Inflammatory macrophage (primary cell): ENCODE measurements at regions not wholly inside any gene's neighbourhood (a gene's known extent, or its start where the extent isn't known, plus 50 kb on each side); places are given as distances from the start of the nearest gene placed in this dataset.
"Not testable (repeated sequence)": the region's sequence is repeated elsewhere in the genome, so short reads cannot be mapped to it uniquely, and the experiment has no call there.

Source experiments
- DNase-seq, 2 donors: peaks; one replicate each; pipeline ENCODE4 v3.0.0-alpha.2; 2020 to 2022

DNA sequence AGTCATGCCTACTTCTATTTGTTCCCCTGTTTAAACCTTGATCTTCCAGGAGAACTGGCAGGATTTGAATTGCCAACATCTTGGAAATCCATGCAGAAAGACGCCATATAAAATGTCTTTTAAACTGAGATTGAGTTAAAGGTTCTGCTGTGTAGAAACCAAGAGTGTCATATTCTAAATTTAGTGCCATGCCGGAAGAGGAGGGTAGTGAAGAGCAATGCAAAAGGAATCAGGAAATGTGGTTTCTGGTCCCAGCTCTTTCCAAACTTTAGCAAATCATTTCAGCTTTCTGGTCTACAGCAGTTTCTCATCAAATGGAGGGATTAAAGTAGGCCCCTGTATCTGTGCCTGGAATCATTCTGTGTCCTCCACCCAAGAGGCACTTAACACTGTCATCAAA lies 85.7 kb downstream of the BTG1 start:
- peak; percentile 64 to 70 for DNase-seq

DNA sequence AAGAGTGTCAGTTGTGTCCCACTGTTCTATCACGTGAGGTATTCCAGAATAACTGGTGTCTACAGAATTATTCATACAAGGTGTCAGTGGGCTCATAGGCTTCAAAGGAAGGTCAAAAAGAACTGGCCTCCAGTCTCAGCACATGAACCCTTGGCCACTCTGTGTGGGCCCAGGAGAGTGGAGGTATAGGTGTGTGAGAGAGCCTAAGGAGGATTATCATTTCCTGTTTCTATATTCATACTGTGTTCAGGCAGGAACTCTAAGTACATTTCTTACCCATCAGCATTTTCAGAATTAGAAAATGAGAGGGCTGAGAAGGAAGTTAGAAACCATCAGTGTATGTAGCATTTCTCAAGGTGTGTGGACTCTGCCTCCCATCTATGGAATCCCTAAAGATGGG lies 87.0 kb downstream of the BTG1 start:
- no peak for DNase-seq

DNA sequence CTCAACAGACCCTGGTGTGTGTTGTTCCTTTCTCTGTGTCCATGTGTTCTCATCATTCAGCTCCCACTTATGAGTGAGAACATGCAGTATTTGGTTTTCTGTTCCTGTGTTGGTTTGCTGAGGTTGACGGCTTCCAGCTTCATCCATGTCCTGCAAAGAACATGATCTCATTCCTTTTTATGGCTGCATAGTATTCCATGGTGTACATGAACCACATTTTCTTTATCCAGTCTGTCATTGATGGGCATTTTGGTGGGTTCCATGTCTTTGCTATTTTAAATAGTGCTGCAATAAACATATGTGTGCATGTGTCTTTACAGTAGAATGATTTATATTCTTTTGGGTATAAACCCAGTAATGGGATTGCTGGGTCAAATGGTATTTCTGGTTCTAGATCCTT lies 88.9 kb downstream of the BTG1 start:
- DNase-seq = not testable (repeated sequence)

DNA sequence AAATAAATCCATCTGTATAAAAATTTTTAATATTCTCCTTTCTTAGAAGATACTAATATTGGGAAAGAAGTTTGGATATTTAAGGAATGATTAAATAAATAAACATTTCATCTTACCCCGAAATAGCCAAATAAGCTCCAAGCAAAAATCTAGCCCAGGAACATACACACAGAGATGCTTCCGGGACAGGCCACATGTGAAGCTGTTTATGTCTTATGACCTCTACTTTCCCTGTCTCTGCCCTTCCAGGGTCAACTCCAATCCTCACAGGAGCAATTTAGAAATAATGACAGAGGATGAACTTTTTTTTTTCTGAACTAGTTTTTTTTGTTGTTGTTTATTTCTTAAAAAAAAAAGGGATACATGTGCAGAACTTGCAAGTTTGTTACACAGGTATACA lies 89.4 kb downstream of the BTG1 start:
- DNase-seq = no peak

DNA sequence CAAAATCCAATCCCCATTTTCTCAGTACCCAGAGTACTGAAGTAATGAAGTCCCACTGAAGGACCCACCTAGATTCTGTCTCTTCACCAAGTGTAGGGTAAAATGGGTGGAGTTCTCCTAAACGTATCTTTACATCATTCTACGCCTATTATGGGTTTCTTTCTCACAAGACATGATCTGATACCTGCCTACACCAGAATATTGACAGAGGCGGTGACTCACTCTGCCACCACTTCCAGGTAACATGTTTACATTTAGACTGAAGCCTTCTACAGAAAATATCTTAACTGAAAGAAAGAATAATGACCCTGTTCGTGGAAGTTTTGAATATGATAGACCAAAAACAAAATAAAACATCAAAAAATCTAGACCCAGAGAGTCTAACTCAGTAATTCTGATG lies 89.8 kb downstream of the BTG1 start:
- DNase-seq = no peak

DNA sequence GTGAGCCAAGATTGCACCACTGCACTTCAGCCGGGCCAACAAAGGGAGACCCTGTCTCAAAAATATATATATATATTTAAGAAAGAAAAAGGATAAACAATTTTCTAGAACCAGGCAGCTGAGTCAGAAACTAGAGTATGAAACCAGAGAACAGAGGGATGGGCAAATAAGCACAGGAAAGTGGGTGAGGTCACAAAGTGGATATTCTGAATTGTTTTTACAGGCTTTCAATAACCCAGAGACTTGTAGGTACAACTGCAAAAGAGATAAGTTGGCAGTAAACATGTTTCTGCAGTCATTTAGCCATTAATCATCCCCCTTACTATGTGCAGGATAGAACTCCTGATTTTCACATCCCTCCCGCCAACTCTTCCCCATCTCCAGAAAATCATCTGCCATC lies 94.2 kb downstream of the BTG1 start:
- DNase-seq = no peak

DNA sequence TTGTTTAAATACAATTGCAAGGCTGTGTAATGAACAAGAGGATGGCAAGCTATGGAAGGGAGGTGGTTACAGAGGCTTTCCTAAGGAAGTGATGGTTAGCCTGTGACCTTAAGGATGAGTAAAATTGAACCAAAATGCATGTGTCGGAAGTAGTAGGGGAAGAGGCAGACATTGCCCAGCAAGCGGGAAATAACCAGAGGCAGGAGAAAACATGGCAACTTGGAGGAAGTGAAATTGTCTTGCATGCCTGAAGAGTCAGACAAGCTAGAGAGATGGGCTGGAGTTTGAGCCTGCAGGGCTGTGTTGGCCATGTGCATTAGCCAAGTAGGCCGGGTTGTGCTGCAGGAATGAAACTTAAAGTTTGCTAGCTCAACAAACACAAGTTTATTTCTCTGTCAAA lies 96.2 kb downstream of the BTG1 start:
- peak; percentile 33 to 37 for DNase-seq

DNA sequence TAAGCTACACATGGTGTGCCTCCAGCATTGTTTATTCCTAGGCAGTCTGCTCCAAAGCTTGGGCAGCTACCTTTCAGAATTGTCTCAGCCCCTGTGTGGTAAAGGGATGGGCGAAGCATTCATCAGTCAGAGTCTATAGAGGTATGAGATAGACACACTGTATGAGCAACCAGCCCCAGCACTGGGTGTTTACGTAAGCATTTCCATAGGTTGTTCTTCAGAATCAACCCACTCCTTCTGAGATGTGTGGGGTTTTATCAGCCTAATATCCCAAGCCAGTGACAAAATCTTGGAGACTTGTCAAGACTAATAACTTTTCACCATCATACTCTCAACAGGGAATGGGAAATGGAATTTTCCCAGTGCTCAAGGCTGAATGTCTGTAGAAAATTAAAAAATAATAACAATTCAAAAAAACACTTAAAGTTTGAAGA lies 98.2 kb downstream of the BTG1 start:
- no peak for DNase-seq

DNA sequence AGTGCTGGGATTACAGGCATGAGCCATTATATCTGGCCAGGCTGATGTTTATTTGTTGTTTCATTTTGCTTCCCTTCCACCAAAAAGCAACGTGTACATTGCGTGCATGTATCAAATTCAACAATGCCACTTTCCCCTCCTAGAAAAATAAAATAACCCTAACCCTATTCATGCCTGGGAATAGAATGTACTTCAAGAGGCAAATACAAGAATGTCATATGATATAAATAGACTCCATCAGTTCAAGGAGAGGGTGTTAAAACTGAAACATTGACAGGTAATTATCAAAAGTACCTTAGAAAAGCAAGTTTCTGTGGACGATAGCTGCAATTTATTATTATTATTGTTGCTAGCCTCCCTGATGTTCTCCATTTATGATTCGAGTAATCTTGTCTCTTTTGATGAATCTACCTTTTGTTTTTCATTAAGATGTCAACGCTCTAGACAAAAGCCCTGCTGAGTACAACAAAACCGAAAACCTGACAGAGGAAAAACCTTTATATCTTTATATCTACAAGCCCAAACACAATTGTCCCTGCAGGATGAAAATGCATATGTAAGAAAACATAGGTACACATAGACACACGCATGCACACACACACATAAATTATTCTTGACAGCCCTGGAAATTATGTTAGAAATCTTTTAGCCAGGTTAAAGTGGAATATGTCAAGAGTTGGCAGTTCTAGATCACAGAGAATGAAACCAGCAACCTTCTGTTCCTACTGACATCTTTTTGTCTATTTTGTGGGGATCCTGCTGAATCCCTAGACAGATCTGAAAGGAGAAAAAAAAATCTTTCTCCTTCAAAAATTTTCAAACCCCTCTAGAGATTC lies 98.9 kb downstream of the BTG1 start:
- DNase-seq = no peak

DNA sequence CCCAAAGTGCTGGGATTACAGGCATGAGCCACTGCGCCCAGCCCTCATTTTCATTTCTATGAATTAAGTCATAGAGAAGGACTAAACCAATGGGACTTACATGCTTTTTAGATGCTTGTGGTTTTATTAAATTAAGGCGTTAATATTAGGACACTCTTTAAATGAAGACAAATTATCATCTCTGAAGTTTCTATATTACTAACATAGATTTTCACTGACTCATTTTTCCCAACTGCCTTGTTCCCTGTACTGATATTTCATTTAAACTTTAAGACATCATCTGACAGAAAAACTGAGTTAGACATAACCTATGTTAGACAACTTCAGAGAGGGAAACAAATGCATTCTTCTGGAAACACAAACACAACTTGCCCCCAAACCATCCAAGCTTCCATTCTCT lies 99.8 kb downstream of the BTG1 start:
- no peak for DNase-seq

DNA sequence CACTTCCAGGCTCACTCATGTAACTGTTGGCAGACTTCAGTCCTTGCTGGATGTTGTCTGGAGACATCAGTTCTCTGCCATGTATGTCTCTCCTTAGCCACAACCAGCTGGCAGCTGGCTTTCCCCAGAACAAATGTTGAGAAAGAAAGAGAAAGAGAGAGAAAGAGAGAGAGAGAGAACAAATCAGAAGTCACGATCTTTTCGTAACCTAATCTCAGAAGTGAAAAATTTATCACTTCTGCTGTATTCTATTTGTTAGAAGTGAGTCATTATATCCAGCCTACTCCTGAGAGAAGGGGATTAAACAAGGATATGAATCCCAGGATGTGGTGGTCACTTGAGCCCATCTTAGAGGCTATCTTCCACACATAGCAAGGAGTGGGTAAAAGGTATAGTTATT lies 101.2 kb downstream of the BTG1 start:
- DNase-seq = no peak

DNA sequence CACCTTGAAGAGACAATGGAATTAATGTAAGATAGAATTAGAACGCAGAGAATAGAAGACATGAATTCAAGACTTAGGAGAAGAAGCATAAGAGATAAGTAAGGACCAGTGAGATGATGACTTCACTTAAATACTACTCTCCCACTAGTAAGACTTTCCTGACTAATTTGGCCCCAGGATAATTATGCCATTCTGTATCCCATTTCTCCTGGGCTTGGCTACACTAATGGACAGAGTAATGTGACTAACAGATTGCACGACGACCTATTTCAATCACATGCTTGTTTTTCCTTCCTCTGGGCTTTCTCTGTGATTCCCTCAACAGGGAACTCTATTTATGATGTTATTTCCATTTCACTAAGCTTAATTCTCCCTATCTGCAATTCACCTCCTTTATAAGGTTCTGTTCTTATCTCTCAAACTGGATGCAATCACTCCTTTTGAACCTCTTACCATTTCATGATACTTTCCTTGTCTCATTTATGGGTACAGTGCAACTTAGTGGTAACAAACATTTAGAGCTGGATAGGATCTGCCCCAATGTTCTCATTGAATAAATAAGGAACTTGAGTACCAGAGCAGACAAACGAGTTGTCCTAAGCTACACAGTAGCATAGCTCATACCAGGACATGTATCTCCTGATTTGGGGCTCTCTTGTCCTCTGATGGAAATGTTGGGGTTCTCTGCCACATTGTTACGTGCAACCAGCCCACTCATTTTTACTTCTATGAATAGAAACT lies 102.7 kb downstream of the BTG1 start:
- no peak for DNase-seq

DNA sequence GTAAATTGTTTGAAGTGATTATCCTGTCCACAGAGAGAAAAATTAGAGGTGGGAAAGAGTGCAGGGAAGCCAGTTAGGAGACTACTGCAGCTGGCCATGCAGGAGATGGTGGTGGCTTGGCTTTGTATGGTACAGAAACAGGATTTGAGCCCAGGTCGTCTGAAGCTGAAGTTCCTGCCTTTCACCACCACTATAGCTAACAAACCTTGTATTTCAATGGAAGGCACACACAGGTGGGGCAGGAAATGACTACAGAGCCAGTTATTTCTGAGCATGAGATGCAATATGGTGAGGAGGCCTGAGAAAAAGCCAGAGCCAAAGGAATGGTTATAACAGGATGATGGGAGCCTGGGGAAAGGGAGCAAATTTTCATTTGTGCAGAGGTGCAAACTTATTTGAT lies 103.9 kb downstream of the BTG1 start:
- no peak for DNase-seq

DNA sequence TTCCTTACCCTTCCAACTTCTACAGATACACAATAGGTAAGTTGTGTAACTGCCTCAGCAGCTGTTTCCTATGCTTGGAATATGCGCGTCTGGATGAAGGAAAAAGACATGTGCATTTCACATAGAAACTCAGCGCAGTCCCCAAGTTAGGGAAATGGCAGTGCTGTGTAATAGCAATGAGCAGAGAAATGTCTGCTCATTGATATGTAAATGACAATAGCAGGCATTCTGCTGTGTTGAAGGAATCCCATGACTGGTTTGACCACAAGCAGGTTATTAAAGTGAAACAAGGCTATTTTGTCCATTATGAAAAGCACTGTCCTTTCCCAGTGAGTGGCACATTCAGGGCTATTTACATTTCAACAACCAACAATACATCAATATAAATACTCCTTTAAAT lies 106.6 kb downstream of the BTG1 start:
- no peak for DNase-seq

DNA sequence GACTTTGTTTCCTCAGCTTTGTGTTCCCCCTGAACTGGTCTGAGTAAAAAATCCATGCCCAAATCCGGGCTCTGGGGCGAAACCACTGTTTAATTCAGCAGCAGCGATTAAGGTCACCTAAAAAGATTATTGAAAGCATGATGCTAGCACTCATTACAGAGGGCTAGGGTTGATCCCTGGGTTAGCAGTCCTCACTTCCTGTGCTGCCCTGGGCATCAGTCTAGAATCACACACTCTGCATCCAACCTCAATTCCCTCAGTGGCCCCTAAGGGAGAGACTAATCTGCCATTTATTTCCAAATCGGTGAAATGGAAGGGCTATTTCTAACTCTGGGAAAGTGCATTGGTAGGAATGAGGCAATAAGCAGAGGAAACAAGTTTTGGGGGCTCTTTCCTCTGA lies 107.2 kb downstream of the BTG1 start:
- DNase-seq = no peak

DNA sequence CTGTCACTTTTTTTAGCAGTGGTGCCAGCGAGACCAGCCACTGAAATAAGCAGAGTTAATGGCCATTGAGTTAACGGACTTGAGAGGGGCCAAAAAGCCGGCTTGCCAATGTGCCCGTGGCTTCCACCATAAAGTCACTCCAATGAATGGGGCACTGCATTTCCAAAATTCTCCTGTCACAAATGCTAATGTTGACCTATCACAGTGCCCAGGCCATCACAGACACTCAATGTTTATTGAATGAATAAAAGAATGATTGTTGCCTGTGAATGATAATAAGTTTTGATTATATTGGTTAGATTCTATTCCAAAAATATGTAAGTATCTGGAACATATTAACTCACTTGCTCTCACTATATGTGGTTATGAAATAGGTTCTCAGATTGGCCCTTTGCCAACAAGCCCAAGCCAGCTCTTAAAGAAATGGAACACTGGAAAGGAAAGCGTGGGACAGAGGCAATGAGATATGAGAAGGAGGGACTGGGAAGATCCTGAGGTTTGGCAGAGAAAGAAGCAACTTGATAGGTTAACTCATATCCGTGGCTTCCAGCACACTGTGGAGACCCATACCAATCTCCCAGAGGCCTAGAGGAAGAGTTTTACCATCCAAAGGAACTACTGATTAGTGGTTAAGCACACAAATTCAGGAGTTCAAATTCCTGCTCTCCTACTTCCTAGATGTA lies 108.7 kb downstream of the BTG1 start:
- peak in 1 of 2 donors; percentile 4 for DNase-seq

DNA sequence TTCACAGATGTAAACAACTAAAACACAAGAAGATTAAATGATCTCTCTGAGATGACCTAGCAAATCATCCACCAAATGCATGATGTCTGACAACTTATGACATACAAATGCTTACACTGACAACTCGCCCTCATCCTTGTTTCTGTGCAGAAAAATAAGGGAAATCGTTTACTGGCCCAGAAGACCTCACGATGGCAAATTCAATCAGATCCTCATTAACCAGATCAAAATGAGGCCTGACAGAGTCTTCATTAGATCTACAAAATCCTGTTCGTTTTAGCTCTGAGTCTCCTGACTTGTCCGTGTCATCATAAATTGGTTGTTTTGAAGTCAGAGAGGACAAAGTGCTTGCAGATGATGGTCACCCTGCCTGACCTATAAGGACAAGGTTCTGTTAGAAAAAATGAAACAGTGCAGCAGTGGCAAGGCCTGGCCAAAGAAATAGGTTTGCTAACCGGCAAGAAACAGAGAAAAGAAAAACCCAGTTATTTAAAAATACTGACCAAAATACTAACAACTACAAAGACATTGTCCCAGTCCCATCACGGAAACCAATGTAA lies 109.5 kb downstream of the BTG1 start:
- DNase-seq = no peak

DNA sequence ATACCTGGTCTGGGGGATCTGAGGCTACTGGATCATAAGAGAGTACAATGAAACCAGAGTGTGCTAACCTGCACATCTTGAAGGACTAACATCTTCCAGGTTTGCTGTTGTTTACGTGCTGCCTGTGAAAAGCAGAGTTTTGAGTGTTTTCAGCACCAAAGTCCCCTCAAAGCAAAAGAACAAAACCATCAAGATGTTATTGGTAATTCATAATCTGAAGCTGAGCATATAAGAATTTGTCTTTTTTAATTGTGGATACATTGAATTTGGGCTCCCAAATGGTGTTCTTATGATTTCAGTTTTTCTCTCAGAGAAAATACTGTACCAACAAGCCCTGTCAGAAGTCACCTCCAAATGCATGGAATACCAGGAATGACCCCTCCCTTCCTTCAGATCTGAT lies 110.2 kb downstream of the BTG1 start:
- DNase-seq = no peak

DNA sequence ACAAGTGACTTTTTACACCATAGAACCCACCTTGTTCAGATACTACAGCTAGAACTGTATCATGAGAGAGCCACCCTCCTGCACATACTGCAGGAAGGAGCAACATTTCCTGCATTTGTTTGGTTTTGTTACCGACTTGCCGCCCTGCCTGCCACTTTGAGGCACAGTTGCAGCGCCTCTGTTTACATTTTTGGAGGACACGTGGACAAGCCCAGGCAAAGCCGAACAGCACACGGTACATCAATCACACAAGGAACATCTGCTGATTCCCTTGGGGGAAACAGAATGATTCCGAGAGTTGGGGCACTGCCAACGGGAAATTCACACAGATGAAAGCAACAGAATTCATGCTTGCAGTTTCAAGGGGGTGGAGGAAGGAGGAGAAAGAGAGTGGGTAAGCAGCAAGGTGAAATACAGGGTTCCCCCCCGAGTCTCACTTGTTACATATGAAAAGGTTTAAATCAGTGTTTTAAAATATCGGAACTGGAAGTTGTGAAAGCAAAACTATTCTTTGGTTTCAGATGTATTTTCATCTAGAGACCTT lies 110.7 kb downstream of the BTG1 start:
- DNase-seq = peak; percentile 3 to 11

DNA sequence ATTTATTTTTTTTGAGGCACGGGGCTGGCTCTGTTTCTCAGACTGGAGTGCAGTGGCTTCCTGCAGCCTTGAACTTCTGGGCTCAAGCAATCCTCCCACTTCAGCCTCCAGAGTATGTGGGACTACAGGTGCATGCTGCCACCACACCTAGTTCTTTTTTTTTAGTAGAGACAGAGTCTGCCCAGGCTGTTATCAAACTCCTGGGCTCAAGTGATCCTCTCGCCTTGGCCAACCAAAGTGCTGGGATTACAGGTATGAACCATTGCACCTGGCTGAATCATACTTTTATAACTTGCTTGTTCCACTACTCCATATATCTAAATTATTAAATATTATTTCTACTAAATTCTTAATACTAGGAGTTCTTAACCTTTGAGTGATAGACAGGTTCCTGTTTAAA lies 111.6 kb downstream of the BTG1 start:
- no peak for DNase-seq

DNA sequence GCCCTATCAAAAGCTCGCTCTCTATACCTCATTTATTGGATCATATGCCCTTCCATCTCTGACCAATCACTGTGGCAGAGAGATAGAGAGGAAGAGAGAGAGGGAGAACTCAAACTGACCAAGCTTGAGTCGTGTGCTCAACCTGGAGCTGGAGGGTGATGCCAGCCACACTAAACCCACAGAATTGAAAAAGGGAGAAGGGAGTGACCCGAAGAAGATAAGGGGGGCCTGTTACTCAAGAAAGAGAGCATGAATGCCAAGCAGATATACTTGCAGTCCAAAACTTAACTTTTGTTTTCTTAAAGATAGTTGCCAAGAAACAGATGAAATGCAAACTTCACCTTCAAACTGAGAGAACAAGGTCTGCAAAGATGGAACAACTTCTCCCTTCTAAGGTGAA lies 112.7 kb downstream of the BTG1 start:
- DNase-seq = no peak

DNA sequence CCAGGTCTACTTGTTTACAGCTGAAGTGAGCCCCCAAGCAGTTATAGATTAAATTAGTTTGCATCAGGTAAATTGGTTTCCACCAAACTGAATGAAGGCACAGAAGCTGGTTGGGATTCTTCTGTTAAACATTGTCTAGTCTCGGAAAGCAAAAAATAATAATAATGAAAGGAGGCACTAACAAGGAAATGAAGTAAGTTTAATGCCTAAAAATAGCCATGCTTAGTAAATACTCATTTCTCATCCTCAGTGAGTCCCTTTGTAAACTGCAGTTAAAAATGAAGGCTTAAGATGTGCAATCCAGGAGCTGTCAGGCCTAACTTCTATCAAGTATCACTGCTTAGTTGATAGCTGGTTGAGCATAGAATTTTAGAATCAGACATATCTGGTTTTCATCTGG lies 113.5 kb downstream of the BTG1 start:
- no peak for DNase-seq

DNA sequence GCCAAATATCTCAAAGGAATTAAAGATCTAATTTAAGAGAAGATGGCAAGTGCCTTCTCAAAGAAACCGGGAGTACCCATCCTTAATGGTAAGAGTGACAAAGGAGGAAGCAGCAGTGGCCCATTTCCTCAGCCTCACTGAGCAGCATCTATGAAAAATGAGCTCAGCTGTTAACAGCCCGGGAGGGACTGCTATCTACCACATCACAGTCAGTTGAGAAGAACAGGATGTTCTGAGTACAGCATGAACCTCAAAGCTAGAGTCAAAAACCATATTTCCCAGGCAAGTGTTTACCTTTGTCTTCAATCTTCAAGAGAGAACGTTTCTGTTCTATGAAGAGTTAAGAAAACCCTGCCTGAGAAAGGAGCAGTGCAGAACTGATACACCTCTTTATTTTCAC lies 115.0 kb downstream of the BTG1 start:
- DNase-seq = peak; percentile 44 to 59
